ENCODE measurements at regions not wholly inside any gene's neighbourhood (a gene's known extent, or its start where the extent isn't known, plus 50 kb on each side); places are given as distances from the start of the nearest gene placed in this dataset.

- no peak for DNase-seq
Measured at GRCh38 chr17:27396045-27396444, 60.2 kb upstream of the KSR1 start.

DNA sequence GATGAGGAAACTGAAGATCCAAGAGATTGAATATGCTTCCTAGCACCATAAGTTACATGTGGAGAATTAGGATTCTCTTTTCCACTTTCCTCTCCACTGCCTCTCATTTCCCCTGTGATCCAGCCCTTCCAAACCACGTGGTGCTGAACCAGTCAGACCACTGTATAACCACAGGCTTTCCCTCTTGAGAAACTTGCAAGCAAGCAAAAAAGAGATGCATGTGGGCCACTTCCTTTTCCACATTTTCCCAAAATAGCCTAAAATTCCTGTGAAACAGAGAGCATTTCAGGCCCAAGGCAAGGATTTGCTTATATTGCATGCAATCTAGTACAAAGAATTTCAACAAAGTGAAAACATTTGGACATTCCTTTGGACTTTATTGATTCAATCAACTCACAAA, 59.3 kb upstream of the KSR1 start:
- peak; percentile 36 for DNase-seq

GRCh38 chr17:27398691-27399090, 57.6 kb upstream of the KSR1 start:
- DNase-seq = no peak

- no peak for DNase-seq
Measured at GRCh38 chr17:27400991-27401390, 55.3 kb upstream of the KSR1 start.

DNA sequence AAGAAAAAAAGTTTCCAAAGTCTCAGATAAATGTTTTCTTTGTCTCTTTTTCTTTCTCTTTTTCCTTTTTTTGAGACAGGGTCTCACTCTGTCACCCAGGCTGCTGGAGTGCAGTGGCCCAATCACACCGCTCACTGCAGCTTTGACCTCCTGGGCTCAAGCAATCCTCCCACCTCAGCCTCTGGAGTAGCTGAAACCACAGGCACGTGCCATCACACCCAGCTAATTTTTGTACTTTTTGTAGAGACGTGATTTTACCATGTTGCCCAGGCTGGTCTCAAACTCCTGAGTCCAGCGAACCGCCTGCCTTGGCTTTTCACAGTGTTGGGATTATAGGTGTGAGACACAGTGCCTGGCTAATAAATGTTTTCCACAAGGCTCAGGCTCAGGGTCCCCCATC, 53.3 kb upstream of the KSR1 start:
- DNase-seq = no peak

DNA sequence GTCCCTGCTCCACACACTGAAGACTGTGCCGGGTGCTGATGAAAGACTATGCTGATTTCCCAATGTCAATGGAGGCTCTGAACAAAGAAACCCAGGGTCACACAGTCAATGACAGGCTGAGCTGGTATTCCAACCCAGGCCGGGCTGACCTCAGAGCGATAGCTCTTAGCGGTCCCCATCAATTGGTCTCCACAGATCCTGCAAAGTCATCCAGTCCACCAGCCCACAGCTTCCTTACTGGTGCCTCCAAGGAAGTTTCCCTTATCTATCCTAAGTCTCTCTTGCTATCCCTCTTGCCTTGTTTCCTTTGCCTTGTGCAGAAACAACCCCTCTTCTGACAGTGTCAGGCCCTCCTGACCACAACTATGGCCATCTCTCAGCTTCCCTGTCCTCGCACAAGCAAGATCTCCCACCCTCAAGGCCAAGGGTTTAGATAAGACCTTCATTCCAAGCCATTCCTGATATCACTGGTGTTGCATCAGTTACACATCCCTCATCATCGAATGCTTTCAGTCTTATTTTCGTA, 52.7 kb upstream of the KSR1 start:
- no peak for DNase-seq

DNA sequence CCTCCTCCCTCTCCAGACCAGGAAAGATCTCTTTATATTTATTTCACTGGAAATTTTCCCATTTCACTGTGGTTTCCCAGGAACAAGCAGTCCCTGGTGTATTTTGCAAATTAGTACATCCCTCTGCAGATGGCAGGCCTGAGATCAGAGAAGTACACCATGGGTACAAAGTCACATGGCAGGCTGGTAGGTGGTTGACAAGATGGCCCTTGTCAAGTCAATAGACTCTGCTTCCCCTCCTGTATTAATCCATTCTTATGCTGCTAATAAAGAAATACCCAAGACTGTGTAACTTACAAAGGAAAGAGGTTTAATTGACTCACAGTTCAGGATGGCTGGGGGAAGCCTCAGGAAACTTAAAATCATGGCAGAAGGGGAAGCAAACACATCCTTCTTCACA, 51.6 kb upstream of the KSR1 start:
- DNase-seq = no peak
